H54 (cell line): ENCODE measurements at regions not wholly inside any gene's neighbourhood (a gene's known extent, or its start where the extent isn't known, plus 50 kb on each side); places are given as distances from the start of the nearest gene placed in this dataset.

ENCODE experiments used
- DNase-seq: peaks from one replicate; pipeline ENCODE4 v3.0.0; 2011; ENCODE audit warnings: low spot score, mixed read lengths; ENCODE audit not compliant: insufficient read length
- FAIRE-seq: peaks from 3 replicates; lab custom pipeline; 2011; peaks lifted over from hg19 to GRCh38; lab: Jason Lieb, UNC
- POLR2A ChIP-seq: IDR thresholded peaks from 2 replicates; pipeline ENCODE4 v1.6.1; 2011; ENCODE audit warnings: low read depth, mild to moderate bottlenecking, low read length

GRCh38 chr19:32188921-32189320 lies 156.5 kb upstream of the ZNF507 start:
- DNase-seq (no peak), FAIRE-seq (no peak)
- TF ChIP-seq POLR2A: no peak

GRCh38 chr19:32189956-32190706 lies 155.3 kb upstream of the ZNF507 start:
- no peak for FAIRE-seq

GRCh38 chr19:32191921-32192320 lies 153.5 kb upstream of the ZNF507 start:
- DNase-seq (no peak), FAIRE-seq (no peak)
- TF ChIP-seq POLR2A: no peak

More at GRCh38 chr19:32189956-32190706, 155.3 kb upstream of the ZNF507 start:
- TF ChIP-seq POLR2A: no peak
- DNase-seq: no peak

DNA sequence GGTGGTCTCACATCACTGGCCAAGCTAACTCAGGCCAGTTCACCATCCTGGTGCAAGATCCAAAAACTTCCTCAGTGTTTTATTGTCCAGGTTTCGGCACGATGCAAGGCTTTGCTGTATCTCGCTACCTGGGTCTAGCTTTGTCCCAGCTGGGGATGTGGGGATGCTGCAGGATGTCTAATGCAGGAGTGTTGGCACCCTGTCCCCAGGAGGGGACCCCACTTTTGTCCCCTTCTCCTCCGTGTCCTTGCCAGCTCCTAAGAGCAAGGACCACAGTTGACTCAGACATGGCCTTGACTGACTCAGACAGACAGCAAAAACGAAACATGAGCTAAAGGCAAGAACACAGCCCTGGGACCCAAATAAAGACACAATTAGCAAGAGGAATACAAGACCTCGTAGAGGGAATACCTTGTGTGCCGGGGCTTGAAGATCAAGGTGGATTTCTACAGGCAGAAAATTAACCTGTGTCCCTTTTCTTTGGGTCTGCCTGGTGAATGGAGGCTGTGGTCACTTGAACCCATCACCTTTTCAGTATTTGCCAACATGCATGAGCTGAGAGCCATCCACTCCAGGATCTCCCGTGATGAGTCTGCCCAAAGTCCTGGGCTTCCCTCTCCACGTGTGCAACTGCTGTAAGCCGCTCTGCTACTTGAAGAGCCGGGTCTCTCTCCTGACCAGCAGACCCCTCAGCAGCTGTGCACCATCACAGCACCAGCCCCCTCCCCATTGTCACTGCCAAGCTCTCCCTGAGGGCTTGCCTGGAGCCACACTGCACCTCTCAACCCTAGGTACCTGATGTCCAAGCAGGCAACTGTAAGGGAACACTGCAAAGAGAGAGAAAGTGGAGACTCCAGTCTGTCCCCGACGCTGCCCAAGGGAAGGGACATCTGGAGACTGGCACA lies 149.5 kb upstream of the ZNF507 start:
- DNase-seq (no peak), FAIRE-seq (no peak)
- no peak for TF ChIP-seq POLR2A

GRCh38 chr19:32196690-32197420 lies 148.6 kb upstream of the ZNF507 start:
- no peak for DNase-seq
- FAIRE-seq: no peak
- TF ChIP-seq POLR2A: no peak

DNA sequence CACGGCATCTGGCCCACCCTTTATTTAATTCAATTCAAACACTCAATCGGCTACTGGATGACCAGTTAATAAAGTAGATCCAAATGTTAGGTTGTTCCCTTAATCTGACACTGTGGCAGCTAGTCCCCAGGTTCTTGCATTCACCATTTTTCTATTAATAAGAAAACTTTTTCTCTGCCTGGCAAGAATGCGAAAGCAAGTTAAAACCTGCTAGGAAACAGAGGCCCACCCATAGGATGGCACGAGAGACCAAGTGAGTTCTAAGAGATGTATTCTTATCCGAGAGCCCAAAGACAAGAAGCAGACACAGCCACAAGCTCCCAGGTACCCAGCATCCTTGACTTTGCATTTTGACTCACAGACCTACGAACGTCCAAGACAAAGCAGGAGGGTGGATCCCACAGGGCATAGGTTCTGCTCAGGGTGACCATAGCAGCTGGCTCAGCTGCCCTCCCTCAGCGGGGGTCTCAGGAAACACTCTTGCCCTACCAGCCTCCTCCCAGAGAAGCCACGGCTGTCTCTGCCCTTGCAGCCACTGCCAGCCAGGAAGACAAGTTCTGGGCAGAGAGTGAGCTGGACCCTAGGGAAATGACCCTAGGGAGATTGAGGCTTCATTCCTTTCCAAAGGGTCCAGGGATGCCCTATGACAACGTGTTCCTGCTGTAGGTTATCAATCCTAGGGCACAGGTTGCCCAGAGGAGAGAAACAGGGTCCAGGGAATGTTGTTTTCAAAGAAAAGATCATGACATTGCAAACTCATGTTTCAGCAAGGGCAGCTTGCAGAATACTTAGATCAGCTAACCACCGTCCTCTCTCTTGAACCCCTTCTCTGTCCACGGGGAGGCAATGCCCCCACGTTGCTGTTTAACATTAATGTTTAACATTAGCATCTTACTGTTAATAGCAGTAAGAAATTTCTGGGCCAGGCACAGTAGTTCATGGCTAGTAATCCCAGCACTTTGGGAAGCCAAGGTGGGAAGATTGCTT lies 147.2 kb upstream of the ZNF507 start:
- FAIRE-seq (no peak), DNase-seq (no peak)
- TF ChIP-seq POLR2A: no peak

- FAIRE-seq (no peak), DNase-seq (no peak)
- TF ChIP-seq POLR2A: no peak
These were observed 145.8 kb upstream of the ZNF507 start for GRCh38 chr19:32199501-32200040.

DNA sequence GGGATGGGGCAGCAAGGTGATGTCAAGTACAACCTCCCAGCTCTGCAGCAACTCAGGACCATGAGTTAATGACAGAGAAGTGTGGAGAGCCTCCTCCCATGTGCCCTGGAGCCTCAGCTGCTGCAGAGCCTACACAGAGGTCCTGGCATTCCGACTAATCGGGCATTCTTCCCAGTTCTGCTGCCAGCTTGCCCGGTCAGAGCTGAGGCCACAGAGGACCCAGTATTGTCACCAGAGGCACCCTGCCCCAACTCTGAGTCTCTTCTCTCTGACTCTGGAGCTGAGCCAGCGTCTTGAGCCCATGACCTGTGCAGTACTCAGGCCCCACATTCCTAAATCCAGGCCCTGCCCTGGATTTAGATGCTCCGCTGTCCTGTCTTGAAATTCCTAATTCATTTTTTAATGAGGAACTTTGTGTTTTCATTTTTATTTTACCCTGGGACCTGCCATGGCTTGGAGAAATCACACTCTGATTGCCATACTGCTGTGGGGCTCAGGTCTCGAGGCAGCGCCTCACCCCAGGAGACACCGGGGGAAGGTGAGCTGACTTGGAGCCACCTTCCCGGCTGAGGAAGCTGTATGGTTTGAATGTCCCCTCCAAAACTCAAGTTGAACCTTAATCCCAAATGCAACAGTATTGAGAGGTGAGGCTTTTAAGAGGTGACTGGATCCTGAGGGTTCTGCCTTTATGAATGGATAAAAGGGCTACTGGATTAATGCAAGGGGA lies 144.9 kb upstream of the ZNF507 start:
- DNase-seq (no peak), FAIRE-seq (no peak)
- no peak for TF ChIP-seq POLR2A

- FAIRE-seq (no peak), DNase-seq (no peak)
- no peak for TF ChIP-seq POLR2A
These were observed 144.2 kb upstream of the ZNF507 start for GRCh38 chr19:32201211-32201610.

- no peak for TF ChIP-seq POLR2A
- FAIRE-seq (no peak), DNase-seq (no peak)
These were observed 143.8 kb upstream of the ZNF507 start for GRCh38 chr19:32201636-32202051.

GRCh38 chr19:32202244-32202643 lies 143.2 kb upstream of the ZNF507 start:
- FAIRE-seq (no peak), DNase-seq (no peak)
- no peak for TF ChIP-seq POLR2A

DNA sequence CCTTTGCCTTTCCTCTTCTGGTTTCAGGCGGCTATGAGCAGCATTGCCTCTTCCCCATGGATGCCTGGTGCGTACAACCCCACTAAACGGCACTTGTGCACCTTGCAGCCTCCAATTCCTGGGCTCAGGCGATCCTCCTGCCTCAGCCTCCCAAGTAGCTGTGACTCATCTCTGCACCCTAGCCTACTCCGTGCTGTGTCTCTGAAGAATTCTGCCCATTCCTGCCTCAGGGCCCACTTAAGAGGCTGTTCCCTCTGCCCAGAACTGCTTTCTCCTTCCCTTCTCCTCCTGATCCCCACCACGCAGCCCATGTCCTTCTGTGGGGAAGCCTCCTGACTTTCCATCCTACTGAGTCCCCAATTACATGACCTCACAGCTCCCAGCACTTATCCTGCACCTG lies 142.2 kb upstream of the ZNF507 start:
- no peak for TF ChIP-seq POLR2A
- no peak for DNase-seq
- no peak for FAIRE-seq
